Mucosa of descending colon (tissue), 3 donors: ENCODE measurements at regions not wholly inside any gene's neighbourhood (a gene's known extent, or its start where the extent isn't known, plus 50 kb on each side); places are given as distances from the start of the nearest gene placed in this dataset.

Experiments
- ATAC-seq: fragments of 200-7000 bp; cut with Tn5 transposase; one replicate; pipeline ENCODE4 v1.9.1; 2020; ENCODE audit warnings: mild to moderate bottlenecking, moderate library complexity
- DNase-seq, 3 donors: peaks; one replicate each; pipeline ENCODE4 v3.0.0-alpha.2; 2020
- H3K36me3 ChIP-seq: fragments of 200-600 bp; one replicate; pipeline ENCODE4 v1.8.0; 2021; ENCODE audit warnings: low read depth, mild to moderate bottlenecking
- H3K4me1 ChIP-seq: fragments of 200-600 bp; one replicate; pipeline ENCODE4 v1.8.0; 2021; ENCODE audit warnings: low read depth, mild to moderate bottlenecking
- H3K4me3 ChIP-seq: fragments of 200-600 bp; one replicate; pipeline ENCODE4 v1.8.0; 2021; ENCODE audit warnings: mild to moderate bottlenecking
- H3K9me3 ChIP-seq: fragments of 200-600 bp; one replicate; pipeline ENCODE4 v1.8.0; 2021; ENCODE audit warnings: mild to moderate bottlenecking
- CTCF ChIP-seq: fragments of 200-600 bp; IDR thresholded peaks from one replicate; pipeline ENCODE4 v1.8.0; 2022; ENCODE audit warnings: antibody characterized with exemption, mild to moderate bottlenecking
- intact Hi-C, 2 donors: fragments of 100-400 bp; cut with DNase I in 1 of 2; cut with micrococcal nuclease in 1 of 2; formaldehyde crosslinking; loops; one replicate each; pipeline versions ENCODE4 v1.11.0 to v1.11.1; 2022; cut with DNase I, micrococcal nuclease
- donor health status: DM: no; HTN: no; CAD: no; lungs with moderate emphysema.
- donor health status: DM: no; HTN: no; CAD: no.
- donor health status: DM: no; HTN: yes; CAD: no.

- DNase-seq (no peak), ATAC-seq (no peak)
- Histone ChIP-seq H3K9me3 (peaks cover 27% of the 10 kb centered on the region), H3K4me1 (no peaks in the 10 kb centered on the region), H3K36me3 (no peaks in the 10 kb centered on the region), H3K4me3 (no peak overlapping the region)
- no peak for TF ChIP-seq CTCF
- intact Hi-C loops = no loop called here
Measured at GRCh38 chr18:11308499-11308898, 159.1 kb upstream of the PIEZO2 start.

GRCh38 chr18:11307716-11308115, 158.3 kb upstream of the PIEZO2 start:
- intact Hi-C loops = no loop called here
- ATAC-seq (no peak), DNase-seq (no peak)
- TF ChIP-seq CTCF = no peak
- H3K36me3 ChIP-seq = no peaks in the 10 kb centered on the region
- no peaks in the 10 kb centered on the region for H3K4me1 ChIP-seq
- H3K4me3 ChIP-seq = no peak overlapping the region
- peaks cover 29% of the 10 kb centered on the region for H3K9me3 ChIP-seq

GRCh38 chr18:11305507-11305906, 156.1 kb upstream of the PIEZO2 start:
- Histone ChIP-seq H3K4me1 (no peaks in the 10 kb centered on the region), H3K4me3 (no peak overlapping the region), H3K36me3 (no peaks in the 10 kb centered on the region), H3K9me3 (peaks cover 41% of the 10 kb centered on the region)
- intact Hi-C loops = no loop called here
- DNase-seq = no peak
- no peak for ATAC-seq
- TF ChIP-seq CTCF = no peak

GRCh38 chr18:11304928-11305327, 155.6 kb upstream of the PIEZO2 start:
- intact Hi-C loops = no loop called here
- H3K9me3 ChIP-seq = peaks cover 45% of the 10 kb centered on the region
- no peaks in the 10 kb centered on the region for H3K4me1 ChIP-seq
- no peak for TF ChIP-seq CTCF
- H3K4me3 ChIP-seq = no peak overlapping the region
- no peaks in the 10 kb centered on the region for H3K36me3 ChIP-seq
- DNase-seq (no peak), ATAC-seq (no peak)

GRCh38 chr18:11296946-11297345, 147.6 kb upstream of the PIEZO2 start:
- intact Hi-C loops = no loop called here
- ATAC-seq = no peak

More at GRCh38 chr18:11296946-11297345, 147.6 kb upstream of the PIEZO2 start:
- H3K36me3 ChIP-seq = no peaks in the 10 kb centered on the region
- H3K9me3 ChIP-seq = peaks cover 27% of the 10 kb centered on the region
- H3K4me1 ChIP-seq = no peaks in the 10 kb centered on the region
- no peak for TF ChIP-seq CTCF
- DNase-seq = no peak
- no peak overlapping the region for H3K4me3 ChIP-seq
